ENCODE measurements at regions not wholly inside any gene's neighbourhood (a gene's known extent, or its start where the extent isn't known, plus 50 kb on each side); places are given as distances from the start of the nearest gene placed in this dataset.

GRCh38 chr12:131202592-131203378 is 249.1 kb downstream of the ADGRD1 start:
- no peak for TF ChIP-seq CTCF (IDR thresholded peaks at IDR 0.05; ENCODE audit: low read length)
- no peak for TF ChIP-seq EZH2 (IDR thresholded peaks at IDR 0.05; ENCODE audit: borderline replicate concordance, low read length)

Measured in OCI-LY1 (cell line).